Lower lobe of right lung (tissue), 2 donors: ENCODE measurements at regions not wholly inside any gene's neighbourhood (a gene's known extent, or its start where the extent isn't known, plus 50 kb on each side); places are given as distances from the start of the nearest gene placed in this dataset.

Experiments used
- ATAC-seq, 2 donors: fragments of 200-7000 bp; cut with Tn5 transposase; one replicate each; pipeline ENCODE4 v1.9.1; 2020 to 2022; ENCODE audit warnings: mild to moderate bottlenecking in 2 of 2, moderate library complexity in 2 of 2
- DNase-seq: peaks from one replicate; pipeline ENCODE4 v3.0.0-alpha.2; 2020
- H3K27ac ChIP-seq: fragments of 200-600 bp; one replicate; pipeline ENCODE4 v1.8.0; 2022
- H3K27me3 ChIP-seq: fragments of 200-600 bp; one replicate; pipeline ENCODE4 v1.8.0; 2022; ENCODE audit warnings: low read depth
- H3K36me3 ChIP-seq: fragments of 200-600 bp; one replicate; pipeline ENCODE4 v1.8.0; 2022; ENCODE audit warnings: mild to moderate bottlenecking
- H3K4me1 ChIP-seq: fragments of 200-600 bp; one replicate; pipeline ENCODE4 v1.8.0; 2022
- H3K4me3 ChIP-seq: fragments of 200-600 bp; one replicate; pipeline ENCODE4 v1.8.0; 2022; ENCODE audit warnings: mild to moderate bottlenecking
- H3K9me3 ChIP-seq: fragments of 200-600 bp; one replicate; pipeline ENCODE4 v1.8.0; 2022
- CTCF ChIP-seq: fragments of 200-600 bp; IDR thresholded peaks from one replicate; pipeline ENCODE4 v1.8.0; 2022; ENCODE audit warnings: antibody characterized with exemption, mild to moderate bottlenecking
- intact Hi-C: fragments of 100-400 bp; cut with DNase I; formaldehyde crosslinking; loops from one replicate; pipeline ENCODE4 v1.11.0; 2022
- donor health status: DM: no; HTN: yes; CAD: no; lungs with severe emphysema.

- ATAC-seq: no peak
- Histone ChIP-seq H3K4me3 (no peak overlapping the region), H3K36me3 (no peaks in the 10 kb centered on the region), H3K27ac (no peak overlapping the region), H3K9me3 (no peaks in the 10 kb centered on the region), H3K4me1 (no peaks in the 10 kb centered on the region), H3K27me3 (no peaks in the 10 kb centered on the region)
- TF ChIP-seq CTCF: no peak
- intact Hi-C loops: no loop called here
- DNase-seq: no peak
Measured at GRCh38 chr15:87609894-87610293, 646.6 kb downstream of the NTRK3 start.

- Histone ChIP-seq H3K4me1 (no peaks in the 10 kb centered on the region), H3K27me3 (no peaks in the 10 kb centered on the region), H3K4me3 (no peak overlapping the region), H3K27ac (no peak overlapping the region), H3K9me3 (no peaks in the 10 kb centered on the region), H3K36me3 (no peaks in the 10 kb centered on the region)
- ATAC-seq (no peak), DNase-seq (no peak)
- intact Hi-C loops: no loop called here
- TF ChIP-seq CTCF: no peak
Measured at GRCh38 chr15:87609474-87609873, 647.1 kb downstream of the NTRK3 start.

GRCh38 chr15:87608238-87609028 lies 648.1 kb downstream of the NTRK3 start:
- ATAC-seq (no peak), DNase-seq (no peak)
- intact Hi-C loops: no loop called here
- Histone ChIP-seq H3K36me3 (no peaks in the 10 kb centered on the region), H3K27ac (no peak overlapping the region), H3K9me3 (no peaks in the 10 kb centered on the region), H3K4me1 (no peaks in the 10 kb centered on the region), H3K4me3 (no peak overlapping the region), H3K27me3 (no peaks in the 10 kb centered on the region)
- TF ChIP-seq CTCF: no peak

GRCh38 chr15:87606971-87607370 lies 649.6 kb downstream of the NTRK3 start:
- DNase-seq (no peak), ATAC-seq (no peak)
- no peaks in the 10 kb centered on the region for H3K9me3 ChIP-seq
- H3K27ac ChIP-seq: no peak overlapping the region
- H3K36me3 ChIP-seq: no peaks in the 10 kb centered on the region
- intact Hi-C loops: no loop called here
- H3K4me3 ChIP-seq: no peak overlapping the region
- H3K4me1 ChIP-seq: no peaks in the 10 kb centered on the region
- TF ChIP-seq CTCF: no peak
- H3K27me3 ChIP-seq: no peaks in the 10 kb centered on the region

GRCh38 chr15:87604857-87605446 lies 651.6 kb downstream of the NTRK3 start:
- peak; percentile 47 for TF ChIP-seq CTCF
- intact Hi-C loops: no loop called here
- no peak overlapping the region for H3K27ac ChIP-seq
- DNase-seq (no peak), ATAC-seq (no peak)
- no peaks in the 10 kb centered on the region for H3K36me3 ChIP-seq
- H3K9me3 ChIP-seq: no peaks in the 10 kb centered on the region
- no peaks in the 10 kb centered on the region for H3K27me3 ChIP-seq
- H3K4me3 ChIP-seq: no peak overlapping the region
- H3K4me1 ChIP-seq: no peaks in the 10 kb centered on the region
